Globus pallidus (tissue), 1 donor: ENCODE measurements at regions not wholly inside any gene's neighbourhood (a gene's known extent, or its start where the extent isn't known, plus 50 kb on each side); places are given as distances from the start of the nearest gene placed in this dataset.
A peak's percentile ranks its signal among the peaks of the same experiment; 100 is the strongest.

Experiments used
- DNase-seq: peaks from one replicate; pipeline ENCODE4 v3.0.0-alpha.2; 2015; ENCODE audit warnings: low spot score

DNA sequence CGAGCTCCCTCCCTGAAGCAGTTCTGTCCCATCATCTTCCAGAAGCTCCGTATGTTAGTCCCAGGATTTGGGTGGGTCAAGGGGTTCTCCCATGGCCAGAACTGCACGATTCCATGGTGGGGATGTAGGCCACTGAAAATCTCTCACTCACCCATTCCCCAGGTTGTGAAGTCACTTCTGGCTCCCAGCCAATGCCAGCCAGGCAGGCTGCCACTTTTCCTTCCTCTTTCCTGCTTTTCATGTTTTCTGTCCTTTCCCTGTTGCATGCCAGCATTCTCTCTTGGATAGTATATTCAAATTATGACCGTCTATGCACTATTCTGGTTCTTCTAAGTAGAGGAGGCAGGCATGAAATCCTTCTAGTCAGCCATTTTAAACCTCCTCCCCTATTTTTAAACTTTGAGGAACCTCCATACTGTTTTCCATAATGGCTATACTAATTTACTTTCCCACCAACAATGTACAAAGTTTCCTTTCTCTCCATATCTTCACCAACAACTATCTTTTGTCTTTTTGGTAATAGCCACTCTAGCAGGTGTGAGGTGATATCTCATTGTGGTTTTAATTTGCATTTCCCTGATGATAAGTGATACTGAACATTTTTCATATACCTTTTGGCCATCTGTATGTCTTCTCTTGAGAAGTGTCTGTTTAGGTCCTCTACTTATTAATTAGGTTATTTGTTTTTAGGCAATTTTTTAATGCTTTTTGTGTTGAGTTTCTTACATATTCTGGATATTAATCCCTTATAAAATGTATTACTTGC is 182.1 kb upstream of the TET2 start:
- no peak for DNase-seq

DNA sequence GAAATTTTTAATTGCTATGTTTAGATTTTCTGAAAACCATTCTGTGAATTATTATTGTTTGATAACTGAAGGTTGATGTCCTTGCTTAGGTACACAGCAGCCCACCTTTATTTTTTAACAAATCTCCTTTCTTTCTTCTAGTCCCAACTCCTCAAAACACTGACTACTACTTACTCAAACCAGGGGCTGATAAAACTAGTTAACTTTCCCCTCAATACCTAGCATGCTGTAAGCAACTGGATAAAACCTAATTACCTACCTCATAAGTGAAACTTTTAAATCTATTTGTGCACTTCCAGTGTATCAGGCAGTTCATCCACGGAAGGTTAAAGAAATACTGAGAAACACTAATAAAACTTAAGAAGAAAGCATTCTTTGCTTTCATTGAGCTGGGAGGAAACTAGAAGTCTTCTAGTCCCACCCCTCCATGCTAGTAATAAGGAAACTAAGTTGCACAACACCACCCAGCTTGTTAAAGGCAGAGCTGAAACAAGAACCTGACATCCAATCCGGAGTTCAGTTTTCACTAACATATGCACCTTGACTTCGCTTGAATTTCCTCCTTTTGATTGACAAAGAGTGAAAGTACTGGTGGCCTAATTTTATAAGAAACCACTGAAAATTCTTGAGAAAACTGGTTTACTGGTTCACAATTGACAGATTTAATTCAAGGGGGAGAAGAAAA is 180.2 kb upstream of the TET2 start:
- DNase-seq = peak; percentile 40

DNA sequence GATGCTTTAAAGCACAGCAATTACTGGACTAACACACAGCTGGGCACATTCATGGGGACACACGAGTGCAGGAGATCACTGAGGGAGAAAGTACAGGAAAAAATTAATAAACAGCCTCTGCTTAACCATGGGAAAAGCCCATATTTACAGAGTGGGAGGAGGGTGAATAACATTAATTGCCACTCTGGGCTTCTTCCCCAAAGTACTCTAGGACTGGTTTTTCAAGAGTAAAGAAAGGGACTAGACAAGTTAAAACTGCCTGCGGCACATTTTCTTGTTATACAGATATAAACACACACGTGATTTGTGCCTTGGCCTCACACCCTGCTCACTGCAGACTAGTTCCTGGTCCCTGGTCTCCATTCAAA is 179.7 kb upstream of the TET2 start:
- no peak for DNase-seq

DNA sequence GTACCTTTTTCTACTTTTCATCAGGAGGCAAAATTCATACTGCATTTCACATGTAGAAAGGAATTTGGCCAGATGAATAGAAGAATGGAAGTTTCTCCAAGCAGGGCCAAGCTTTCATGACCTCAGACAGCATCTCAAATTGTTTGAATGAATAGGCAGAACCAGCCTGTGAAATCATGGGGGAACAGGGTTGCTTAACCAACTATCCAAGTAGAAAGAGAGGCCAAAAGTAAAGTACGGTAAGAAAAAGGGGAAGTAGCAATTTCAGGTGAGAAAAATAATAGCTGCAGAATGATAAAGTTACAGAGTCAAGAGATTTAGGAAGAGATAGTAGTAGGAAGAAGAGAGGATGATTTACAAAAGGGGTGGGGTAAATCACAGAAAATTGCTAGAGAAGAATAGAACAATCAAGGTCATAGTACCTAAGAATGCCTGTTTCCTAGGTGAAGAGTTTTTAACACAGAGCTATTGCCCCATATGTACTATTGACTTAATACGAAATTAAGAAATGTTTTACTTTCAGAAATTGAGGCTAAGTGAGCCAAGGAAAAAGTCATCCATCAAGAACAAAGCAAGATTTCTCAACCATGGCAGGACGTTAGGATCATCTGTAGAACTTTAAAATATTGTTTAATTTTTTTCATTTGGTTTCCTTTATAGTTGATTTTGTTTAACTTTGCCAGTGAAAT is 177.1 kb upstream of the TET2 start:
- DNase-seq = no peak

DNA sequence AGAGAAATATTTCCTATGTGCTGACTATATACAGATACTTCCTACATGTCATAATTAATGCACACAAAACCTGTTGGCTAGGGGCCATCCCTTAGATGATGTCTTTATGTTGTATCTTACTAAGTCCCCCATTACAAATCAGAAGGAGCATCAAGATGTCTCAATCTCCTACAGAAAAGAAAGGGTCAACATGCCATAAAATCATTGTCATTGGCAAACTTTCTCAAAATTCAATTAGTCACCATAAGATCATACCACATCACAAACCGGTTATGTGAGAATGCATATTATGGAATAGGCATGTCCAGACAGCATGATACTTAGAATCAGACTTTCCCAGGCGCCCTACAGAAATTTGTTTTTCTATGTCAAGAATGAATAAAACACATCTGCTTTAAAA is 175.2 kb upstream of the TET2 start:
- DNase-seq = no peak

DNA sequence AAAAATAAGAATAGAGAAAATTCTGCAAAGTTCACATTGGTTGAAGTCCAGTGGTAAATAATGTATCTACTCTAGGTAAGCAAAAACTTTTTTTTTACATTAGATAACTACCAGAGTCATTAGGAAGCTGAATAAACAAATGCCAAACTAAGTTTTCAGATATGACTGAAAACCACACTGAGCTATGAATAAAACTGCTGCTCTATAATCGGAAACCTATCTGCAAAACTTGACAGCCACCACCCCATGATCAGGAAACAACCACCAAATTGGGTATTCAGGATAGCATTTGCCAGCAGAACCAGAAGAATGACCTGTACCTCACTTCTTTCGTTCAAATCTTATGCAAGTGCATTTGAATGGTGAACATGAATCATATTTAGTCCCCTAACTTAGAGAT is 173.0 kb upstream of the TET2 start:
- DNase-seq = no peak

DNA sequence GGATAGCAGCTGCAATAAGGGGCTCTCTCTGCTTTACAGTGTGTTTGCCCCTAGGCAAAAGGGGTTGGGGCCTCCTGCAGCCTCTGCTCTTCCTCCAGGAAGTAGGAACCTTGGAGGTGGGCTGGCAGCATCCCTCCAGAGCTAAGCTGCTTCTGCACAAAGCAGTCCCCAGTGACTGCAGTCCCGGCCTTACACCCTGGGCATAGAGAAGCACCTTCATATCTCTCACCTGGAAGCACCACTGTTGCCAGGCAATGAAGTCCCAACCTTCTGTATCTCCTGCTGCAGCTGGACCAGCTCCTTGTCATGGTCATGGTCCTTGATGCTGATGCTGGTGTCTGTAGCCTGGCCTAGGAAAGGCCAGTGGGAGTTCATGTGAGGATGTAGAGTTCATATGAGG is 171.1 kb upstream of the TET2 start:
- no peak for DNase-seq

DNA sequence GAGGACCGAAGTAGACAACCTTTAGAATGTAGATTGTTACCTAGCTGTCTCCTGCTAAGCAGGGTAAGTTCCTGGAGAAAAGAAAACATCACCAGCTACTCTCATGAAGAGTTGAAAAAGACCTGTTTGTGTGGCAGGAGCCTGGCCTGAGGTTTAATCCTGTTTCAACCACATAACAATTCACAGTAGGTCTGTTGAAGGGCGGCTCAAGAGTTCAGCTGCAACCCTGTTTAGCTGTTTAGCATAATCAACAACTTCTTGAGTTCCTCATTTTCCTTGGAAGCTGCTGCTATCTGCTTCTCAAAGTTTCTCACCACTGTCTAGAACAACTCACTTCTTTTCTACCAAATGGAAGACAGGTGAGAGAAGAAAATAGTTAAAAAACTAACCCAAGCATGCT is 170.4 kb upstream of the TET2 start:
- DNase-seq = no peak

DNA sequence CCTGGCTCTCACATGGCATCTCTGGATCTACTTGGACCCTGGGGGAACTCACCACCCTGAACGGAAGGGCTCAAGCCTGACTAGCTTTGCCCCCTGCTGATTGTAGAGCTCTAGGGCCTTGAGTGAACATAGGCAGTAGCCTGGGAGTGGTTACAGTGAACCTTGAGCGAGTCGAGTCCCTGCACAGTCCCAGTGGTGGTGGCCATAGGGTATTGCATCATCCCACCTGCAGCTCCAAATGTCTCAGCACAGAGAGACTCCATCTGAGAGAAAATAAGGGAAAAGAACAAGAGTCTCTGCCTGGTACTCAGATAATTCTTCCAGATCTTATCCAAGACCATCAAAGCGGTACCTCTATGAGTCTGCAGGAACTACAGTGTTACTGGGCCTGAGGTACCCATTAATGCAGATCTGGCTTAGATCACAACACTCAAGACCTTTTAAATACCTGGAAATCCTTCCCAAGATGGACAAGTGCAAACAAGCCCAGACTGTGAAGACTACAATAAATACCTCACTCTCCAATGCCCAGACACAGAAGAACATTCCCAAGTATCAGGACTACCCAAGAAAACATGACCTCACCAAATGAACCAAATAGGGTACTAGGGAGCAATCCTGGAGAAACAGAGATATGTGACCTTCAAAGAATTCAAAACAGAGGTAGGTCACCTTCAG is 167.5 kb upstream of the TET2 start:
- DNase-seq = no peak

DNA sequence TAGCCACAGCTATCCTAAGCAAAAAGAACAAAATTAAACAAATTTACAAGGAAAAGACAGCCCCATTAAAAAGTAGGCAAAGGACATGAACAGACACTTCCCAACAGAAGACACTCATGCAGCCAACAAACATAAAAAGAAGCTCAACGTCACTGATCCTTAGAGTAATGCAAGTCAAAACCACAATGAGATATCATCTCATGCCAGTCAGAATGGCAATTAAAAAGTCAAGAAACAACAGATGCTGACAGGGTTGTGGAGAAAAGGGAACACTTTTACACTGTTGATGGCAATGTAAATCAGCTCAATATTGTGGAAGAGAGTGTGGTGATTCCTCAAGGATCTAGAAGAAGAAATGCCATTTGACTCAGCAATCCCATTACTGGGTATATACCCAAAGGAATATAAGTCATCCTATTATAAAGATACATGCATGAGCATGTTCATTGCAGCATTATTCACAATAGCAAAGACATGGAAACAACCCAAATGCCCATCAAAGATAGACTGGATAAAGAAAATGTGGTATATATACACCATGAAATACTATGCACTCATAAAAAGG is 163.0 kb upstream of the TET2 start:
- DNase-seq = no peak

DNA sequence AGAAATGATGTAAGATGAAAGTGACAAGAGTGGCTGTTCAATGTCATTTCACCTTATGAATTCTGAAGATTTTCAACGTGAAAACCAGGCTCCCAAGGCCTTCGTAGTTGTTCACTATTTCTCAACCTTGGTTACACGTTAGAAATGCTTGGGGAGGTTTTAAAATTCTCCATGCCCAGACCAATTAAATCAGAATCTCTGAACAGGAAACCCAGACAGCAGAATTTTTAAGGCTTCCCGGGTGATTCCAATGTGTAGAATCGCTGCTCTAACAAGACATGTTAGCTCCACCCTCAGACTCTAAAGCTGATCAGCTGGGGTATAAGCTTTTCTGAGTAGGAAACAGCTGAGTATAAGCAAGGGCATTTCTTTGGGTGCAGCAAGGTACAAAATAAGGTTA is 160.4 kb upstream of the TET2 start:
- no peak for DNase-seq

DNA sequence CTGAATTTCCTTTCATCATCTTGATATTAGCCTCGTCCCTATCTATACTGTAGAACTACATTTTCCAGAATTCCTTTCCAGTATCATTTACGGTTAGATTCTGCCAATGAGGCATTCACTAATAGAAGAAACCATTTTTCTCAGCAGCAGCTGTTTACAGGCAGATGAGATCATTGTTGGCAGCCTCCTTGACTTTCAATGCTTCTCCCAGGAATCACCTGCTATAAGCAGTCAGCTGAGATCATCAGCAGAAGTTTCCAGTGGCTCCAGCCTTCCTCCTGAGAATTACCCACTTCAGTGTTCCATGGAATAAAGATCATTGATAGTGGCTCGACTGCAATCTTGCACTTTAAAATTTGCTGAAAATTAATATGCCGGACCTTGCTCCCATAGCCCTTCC is 157.3 kb upstream of the TET2 start:
- DNase-seq = no peak

DNA sequence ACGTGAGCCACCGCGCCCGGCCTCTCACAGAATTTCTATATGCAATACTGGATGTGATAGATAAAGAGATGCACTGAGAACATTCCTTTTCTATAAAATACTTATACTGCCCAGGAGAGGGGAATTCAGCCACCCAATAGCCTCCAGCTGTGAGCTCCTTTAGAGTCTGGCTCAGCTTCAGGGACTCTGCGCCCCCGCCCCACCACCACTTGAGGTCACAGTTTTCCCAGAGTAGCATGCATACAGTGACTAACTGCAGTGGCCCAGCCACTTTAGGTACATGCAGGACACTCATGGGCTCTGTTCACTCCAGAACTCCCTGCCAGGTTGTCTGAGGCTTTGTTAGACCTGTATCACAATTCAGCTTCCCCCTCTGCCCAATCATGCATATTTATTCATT is 144.4 kb upstream of the TET2 start:
- DNase-seq = no peak

DNA sequence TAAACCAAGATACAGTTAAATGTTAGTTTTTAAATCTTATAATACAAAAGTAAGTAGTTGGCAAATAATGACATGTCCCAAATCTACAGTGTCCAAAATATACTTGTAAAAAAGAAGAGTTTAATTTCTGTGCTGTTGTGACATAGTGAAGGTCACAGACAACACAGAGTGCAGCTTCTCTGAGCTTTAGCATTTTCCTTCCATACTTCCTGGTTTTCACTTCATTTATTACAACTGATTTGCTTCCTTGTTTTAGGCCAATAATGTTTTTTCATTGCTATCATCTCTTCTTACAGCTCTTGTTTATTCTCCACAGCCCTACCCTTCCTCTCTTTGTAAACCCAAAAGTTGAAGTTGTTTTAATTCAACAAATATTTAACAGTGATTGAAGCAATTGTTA is 132.4 kb upstream of the TET2 start:
- DNase-seq = no peak

DNA sequence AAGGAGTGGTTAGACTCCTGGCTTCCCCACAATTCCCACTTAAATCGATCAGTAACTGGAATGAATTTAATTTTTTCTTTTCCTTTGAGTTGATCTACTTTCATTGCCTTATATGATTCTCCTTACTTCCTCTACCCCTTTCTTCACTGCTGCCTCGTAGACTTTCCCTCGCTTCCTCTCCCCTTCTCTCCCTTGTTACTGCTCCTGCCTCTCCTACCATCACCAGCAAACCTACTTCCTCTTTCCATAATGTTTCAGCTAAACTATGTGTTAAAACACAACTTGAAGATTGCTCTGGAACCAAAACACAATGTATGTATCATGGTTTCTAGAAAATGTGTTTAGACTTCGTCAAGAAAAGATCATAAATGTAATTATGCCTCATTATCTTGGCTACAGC is 132.0 kb upstream of the TET2 start:
- peak; percentile 3 for DNase-seq

DNA sequence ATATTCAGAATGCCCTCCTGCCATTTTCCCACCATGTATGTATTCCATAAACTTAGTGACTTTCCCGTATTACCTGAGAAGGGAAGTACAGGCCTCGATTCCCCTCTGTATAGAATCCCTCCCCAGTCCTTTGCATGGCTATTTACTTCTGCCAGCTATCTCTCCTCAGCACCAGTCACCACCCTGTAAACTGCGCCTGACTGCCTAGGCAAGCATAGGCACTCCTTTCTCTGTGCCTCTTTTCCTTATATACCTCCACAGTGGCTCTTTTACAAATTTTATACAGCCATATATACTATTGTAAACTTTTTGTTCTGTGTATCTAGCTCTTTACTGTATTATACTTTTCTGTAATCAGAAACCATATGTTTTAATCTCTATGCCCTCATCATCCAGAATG is 130.9 kb upstream of the TET2 start:
- no peak for DNase-seq

DNA sequence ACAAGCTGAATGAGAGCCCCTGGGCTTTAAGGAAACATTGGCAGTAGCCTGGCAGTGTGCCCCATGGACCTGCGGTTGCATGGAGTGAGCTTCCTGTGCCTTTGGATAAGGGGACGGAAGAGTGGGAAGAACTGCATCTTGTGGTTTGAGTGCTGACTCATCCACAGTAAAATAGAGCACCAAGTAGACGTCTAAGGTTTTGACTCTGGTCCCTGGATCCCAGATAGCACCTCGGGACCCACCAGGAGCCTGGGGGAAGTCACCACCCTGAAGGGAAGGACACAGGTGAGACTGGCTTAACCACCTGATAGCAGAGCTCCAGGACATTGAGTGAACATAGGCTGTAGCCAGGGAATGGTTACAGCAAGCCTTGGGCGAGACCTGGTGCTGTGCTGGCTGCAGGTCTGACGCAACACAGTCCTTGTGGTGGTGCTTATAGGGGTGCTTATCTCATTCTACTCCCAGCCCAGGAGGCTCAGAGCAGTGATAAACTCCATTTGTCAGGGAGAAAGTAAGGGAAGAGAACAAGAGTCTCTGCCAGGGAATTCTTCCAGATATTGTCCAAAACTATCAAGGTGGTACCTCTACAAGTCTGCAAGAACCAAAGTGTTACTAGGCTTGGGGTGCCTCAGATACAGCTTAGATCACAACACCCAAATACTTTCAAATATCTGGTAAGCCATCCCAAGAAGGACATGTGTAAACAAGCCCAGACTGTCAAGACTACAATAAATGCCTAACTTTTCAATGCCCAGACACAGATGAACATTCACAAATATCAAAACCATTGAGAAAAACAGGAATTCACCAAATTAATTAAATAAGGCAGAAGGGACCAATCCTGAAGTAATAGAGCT is 123.6 kb upstream of the TET2 start:
- DNase-seq = no peak

DNA sequence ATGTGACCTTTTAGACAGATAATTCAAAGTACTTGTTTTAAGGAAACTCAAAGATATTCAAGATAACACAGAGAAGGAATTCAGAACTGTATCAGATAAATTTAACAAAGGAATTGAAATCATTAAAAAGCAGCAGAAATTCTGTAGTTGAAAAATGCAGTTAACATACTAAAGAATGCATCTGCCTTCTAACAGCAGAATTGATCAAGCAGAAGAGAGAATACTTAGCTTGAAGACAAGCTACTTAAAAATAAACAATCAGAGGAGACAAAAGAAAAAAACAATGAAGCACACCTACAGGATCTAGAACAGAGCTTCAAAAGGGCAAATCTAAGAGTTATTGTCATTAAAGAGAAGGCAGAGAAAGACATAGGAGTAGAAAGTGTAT is 123.0 kb upstream of the TET2 start:
- no peak for DNase-seq

DNA sequence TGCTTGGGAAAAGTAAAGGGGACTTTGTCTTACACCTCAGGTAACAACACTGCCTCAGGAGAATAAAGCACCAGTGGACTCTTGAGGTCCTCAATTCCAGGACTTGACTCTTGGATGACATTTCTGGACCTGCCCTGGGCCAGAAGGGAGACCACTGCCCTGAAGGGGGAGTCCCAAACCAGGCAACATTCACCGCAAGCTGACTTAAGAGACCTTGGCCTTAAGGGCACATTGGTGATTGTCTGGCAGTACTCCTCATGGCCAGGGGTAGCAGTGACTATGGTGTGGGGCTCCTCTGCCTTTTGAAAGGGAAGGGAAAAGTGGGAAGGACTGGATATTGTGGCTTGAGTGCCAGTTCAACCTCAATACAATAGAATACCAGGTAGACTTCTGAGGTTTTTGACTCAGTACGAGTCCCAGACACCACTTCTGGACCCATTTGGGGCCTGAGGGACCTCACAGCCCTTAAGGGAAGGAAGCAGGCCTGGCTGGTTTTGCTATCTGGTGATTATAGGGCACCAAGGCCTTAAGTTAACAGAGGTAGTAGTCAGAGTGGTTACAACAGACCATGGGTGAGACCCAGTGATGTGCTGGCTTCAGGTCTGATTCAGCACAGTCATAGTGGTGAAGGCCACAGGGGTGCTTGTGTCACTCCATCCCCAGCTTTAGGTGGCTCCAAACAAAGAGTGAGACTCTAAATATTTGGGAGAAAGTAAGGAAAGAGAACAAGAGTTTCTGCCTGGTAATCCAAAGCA is 121.2 kb upstream of the TET2 start:
- no peak for DNase-seq

DNA sequence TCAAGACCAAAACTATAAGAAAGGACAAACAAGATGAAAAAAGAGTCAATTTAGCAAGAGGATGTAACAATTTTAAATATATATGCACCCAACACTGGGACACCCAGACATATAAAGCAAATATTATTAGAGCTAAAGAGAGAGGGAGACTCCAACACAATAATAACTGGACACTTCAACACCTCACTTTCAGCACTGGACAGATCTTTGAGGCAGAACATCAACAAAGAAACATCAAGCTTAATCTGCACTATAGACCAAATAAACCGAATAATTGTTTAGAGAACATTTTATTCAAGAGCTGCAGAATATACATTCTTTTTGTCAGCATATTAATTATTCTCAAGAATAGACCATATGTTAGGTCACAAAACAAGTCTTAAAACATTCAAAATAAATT is 109.7 kb upstream of the TET2 start:
- no peak for DNase-seq

DNA sequence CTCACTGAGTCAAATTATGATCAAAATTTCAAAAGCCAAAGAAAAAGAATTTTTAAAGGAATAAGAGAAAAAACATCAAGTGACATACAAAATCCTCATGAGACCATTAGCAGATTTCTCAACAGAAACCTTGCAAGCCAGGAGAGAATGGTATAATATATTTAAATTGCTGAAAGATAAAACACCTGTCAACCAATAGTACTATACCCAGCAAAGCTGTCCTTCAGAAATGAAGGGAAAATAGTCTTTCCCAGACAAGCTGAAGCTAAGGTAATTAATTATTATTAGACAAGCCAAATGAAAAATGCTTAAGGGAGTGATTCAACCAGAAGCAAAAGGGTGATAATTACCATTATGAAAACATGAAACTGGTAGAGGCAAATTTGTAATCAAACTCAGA is 104.2 kb upstream of the TET2 start:
- DNase-seq = no peak
